ENCODE measurements at regions not wholly inside any gene's neighbourhood (a gene's known extent, or its start where the extent isn't known, plus 50 kb on each side); places are given as distances from the start of the nearest gene placed in this dataset.

- intact Hi-C loops (cut with micrococcal nuclease) = no loop called here
- Mint-ChIP-seq H3K4me3 (no peak overlapping the region), H3K36me3 (no peaks in the 10 kb centered on the region), H3K4me1 (no peaks in the 10 kb centered on the region), H3K27me3 (ENCODE audit: low read depth in 3 of 3) (no peaks in the 10 kb centered on the region), H3K9me3 (peaks cover 1 to 16% (median 10%) of the 10 kb centered on the region in 7 donors), H3K27ac (no peak overlapping the region)
- Histone ChIP-seq H3K79me2 (ENCODE audit: insufficient read depth, low read length) (no peaks in the 10 kb centered on the region), H3K4me2 (replicated peaks; ENCODE audit: extremely low read depth, low read length, poor library complexity, severe bottlenecking) (no peak overlapping the region), H3K4me3 (replicated peaks in 1 of 3; ENCODE audit: low read depth in 2 of 3, low read length in 3 of 3) (no peak overlapping the region), H3K27me3 (ENCODE audit: control insufficient read depth in 2 of 2, insufficient read depth in 2 of 2, low read length in 2 of 2) (no peaks in the 10 kb centered on the region), H4K20me1 (ENCODE audit: insufficient read depth, low read length) (no peaks in the 10 kb centered on the region), H3K4me1 (ENCODE audit: control insufficient read depth in 1 of 2, insufficient read depth in 2 of 2, low read length in 2 of 2) (no peaks in the 10 kb centered on the region), H3K27ac (ENCODE audit: low read depth in 1 of 2, low read length in 2 of 2) (no peak overlapping the region), H3K36me3 (replicated peaks in 1 of 2; ENCODE audit: control insufficient read depth in 1 of 2, insufficient read depth in 2 of 2, low read length in 2 of 2) (no peaks in the 10 kb centered on the region), H2AFZ (ENCODE audit: insufficient read depth, low read depth, low read length, poor library complexity, severe bottlenecking) (no peak overlapping the region), H3K9me3 (replicated peaks in 1 of 2; ENCODE audit: control insufficient read depth in 1 of 2, insufficient read depth in 1 of 2, low read length in 2 of 2) (peaks cover 0 to 14% of the 10 kb centered on the region in 2 donors), H3K9ac (ENCODE audit: insufficient read depth, low read length, poor library complexity, severe bottlenecking) (no peak overlapping the region)
- WGBS (ENCODE audit: insufficient coverage) = no CpG with 5 or more reads among the region's 3 CpGs
- TF ChIP-seq CTCF (IDR thresholded peaks at IDR 0.05) = no peak
- no peak for DNase-seq
These were observed 256.6 kb upstream of the NDST4 start for GRCh38 chr4:115370012-115370411.

GRCh38 chr4:115366390-115366789, 253.0 kb upstream of the NDST4 start:
- no peaks in the 10 kb centered on the region for H3K4me1 Mint-ChIP-seq
- WGBS (ENCODE audit: insufficient coverage) = 93% methylated on average over 4 of the region's 4 CpGs
- TF ChIP-seq CTCF (IDR thresholded peaks at IDR 0.05) = no peak

More at GRCh38 chr4:115366390-115366789, 253.0 kb upstream of the NDST4 start:
- H3K4me2 ChIP-seq (replicated peaks; ENCODE audit: extremely low read depth, low read length, poor library complexity, severe bottlenecking) = no peak overlapping the region
- Mint-ChIP-seq H3K27me3 (ENCODE audit: low read depth in 3 of 3) (no peaks in the 10 kb centered on the region), H3K27ac (no peak overlapping the region), H3K4me3 (no peak overlapping the region), H3K36me3 (no peaks in the 10 kb centered on the region), H3K9me3 (peaks cover 2 to 18% (median 10%) of the 10 kb centered on the region in 7 donors)
- no peak overlapping the region for H3K9ac ChIP-seq (ENCODE audit: insufficient read depth, low read length, poor library complexity, severe bottlenecking)
- DNase-seq = peak in 1 of 3 donors; percentile 1
- H3K27ac ChIP-seq (ENCODE audit: low read depth in 1 of 2, low read length in 2 of 2) = no peak overlapping the region
- H3K4me1 ChIP-seq (ENCODE audit: control insufficient read depth in 1 of 2, insufficient read depth in 2 of 2, low read length in 2 of 2) = no peaks in the 10 kb centered on the region
- intact Hi-C loops (cut with micrococcal nuclease) = no loop called here
- H2AFZ ChIP-seq (ENCODE audit: insufficient read depth, low read depth, low read length, poor library complexity, severe bottlenecking) = no peak overlapping the region
- no peaks in the 10 kb centered on the region for H3K27me3 ChIP-seq (ENCODE audit: control insufficient read depth in 2 of 2, insufficient read depth in 2 of 2, low read length in 2 of 2)
- no peaks in the 10 kb centered on the region for H3K36me3 ChIP-seq (replicated peaks in 1 of 2; ENCODE audit: control insufficient read depth in 1 of 2, insufficient read depth in 2 of 2, low read length in 2 of 2)
- no peaks in the 10 kb centered on the region for H3K79me2 ChIP-seq (ENCODE audit: insufficient read depth, low read length)
- no peak overlapping the region for H3K4me3 ChIP-seq (replicated peaks in 1 of 3; ENCODE audit: low read depth in 2 of 3, low read length in 3 of 3)
- peaks cover 0 to 15% of the 10 kb centered on the region in 2 donors for H3K9me3 ChIP-seq (replicated peaks in 1 of 2; ENCODE audit: control insufficient read depth in 1 of 2, insufficient read depth in 1 of 2, low read length in 2 of 2)
- no peaks in the 10 kb centered on the region for H4K20me1 ChIP-seq (ENCODE audit: insufficient read depth, low read length)

All from CD14-positive monocyte (primary cell).